ENCODE measurements at regions not wholly inside any gene's neighbourhood (a gene's known extent, or its start where the extent isn't known, plus 50 kb on each side); places are given as distances from the start of the nearest gene placed in this dataset.

DNA sequence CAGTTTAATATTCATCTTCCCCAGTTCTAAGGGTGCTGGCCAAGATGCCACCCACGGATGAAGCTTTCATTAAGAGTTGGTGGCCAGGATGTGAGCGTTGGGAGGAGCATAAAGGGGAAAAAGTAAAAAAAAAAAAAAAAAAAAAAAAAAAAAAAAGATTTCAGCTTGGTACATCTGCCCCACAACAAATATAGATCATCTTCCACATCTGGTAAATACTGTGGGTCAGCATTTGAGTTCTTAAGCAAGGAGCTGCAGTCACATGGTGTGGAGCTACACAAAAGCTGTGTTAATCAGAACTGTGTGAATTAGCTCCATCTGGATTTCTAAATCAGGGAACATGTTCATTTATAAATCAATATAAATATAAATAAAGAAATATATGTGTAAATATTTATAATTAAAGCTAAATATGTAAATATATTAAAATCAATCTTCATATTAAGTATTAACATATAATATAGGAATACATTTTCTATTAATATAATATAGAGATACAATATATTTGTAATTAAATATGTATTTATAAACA lies 262.3 kb downstream of the NUAK1 start:
- H3K27me3 ChIP-seq (replicated peaks; ENCODE audit: insufficient read depth) = no peaks in the 10 kb centered on the region
- H3K27ac ChIP-seq = no peak overlapping the region
- WGBS = 8% methylated on average over 2 of the region's 2 CpGs
- TF ChIP-seq CTCF (IDR thresholded peaks at IDR 0.05) (no peak), POLR2A (IDR thresholded peaks at IDR 0.05) (no peak), POLR2AphosphoS5 (IDR thresholded peaks at IDR 0.05) (no peak)
- H3K36me3 ChIP-seq = no peaks in the 10 kb centered on the region
- no peak overlapping the region for H3K4me3 ChIP-seq
- H3K9me3 ChIP-seq = no peaks in the 10 kb centered on the region
- intact Hi-C loops (cut with DNase I) = no loop called here
- no peaks in the 10 kb centered on the region for H3K4me1 ChIP-seq (replicated peaks)
- DNase-seq (ENCODE audit: low spot score) = no peak

DNA sequence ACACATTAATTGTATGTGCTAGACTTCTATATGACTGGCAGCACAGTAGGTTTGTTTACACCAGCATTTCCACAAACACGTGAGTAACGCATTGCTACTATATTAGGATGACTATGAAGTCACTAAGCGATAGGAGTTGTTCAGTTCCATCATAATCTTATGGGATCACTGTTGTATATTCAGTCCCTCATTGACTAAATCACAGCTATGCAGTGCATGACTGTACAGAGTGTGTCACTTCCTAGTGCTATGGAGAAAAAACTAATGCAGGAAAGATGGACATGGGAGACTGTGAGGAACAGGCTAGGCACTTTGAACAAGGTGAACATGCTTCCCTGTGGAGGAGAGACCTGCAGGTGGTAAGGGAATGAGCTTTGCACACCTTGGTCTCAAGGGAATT lies 259.8 kb downstream of the NUAK1 start:
- no peak for DNase-seq (ENCODE audit: low spot score)
- Histone ChIP-seq H3K27me3 (replicated peaks; ENCODE audit: insufficient read depth) (no peaks in the 10 kb centered on the region), H3K36me3 (no peaks in the 10 kb centered on the region), H3K4me1 (replicated peaks) (no peaks in the 10 kb centered on the region), H3K4me3 (no peak overlapping the region), H3K27ac (no peak overlapping the region), H3K9me3 (no peaks in the 10 kb centered on the region)
- intact Hi-C loops (cut with DNase I) = no loop called here
- 97% methylated on average over 3 of the region's 3 CpGs for WGBS
- TF ChIP-seq CTCF (IDR thresholded peaks at IDR 0.05) (no peak), POLR2A (IDR thresholded peaks at IDR 0.05) (no peak), POLR2AphosphoS5 (IDR thresholded peaks at IDR 0.05) (no peak)

DNA sequence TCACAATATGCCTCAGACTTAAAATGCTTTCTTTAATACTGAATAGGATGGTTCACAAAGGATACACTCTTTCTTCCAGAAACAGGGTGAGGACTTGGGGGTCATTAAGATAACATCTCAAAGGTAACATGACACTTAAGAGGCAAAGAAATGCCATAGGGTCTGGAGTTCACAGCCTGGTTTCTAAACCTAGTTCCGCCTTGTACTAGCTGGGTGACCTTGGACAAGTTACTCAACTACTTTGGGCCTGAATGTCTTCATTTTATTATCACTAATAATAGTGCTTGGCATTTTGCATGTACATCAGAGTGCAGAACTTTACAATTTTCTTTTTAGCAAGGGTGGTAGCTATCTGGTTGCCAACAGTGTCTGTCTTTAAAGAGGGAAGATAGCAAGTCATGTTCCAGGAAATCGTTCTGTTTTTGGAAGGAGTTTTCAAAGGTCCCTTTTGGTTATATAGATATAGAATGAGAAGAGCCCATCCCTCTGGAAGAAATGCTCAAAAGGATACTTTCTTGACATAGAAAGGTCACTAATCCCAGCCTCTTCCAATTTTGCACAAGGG lies 257.8 kb downstream of the NUAK1 start:
- intact Hi-C loops (cut with DNase I) = no loop called here
- no peaks in the 10 kb centered on the region for H3K27me3 ChIP-seq (replicated peaks; ENCODE audit: insufficient read depth)
- no peaks in the 10 kb centered on the region for H3K36me3 ChIP-seq
- no peak overlapping the region for H3K27ac ChIP-seq
- 86% methylated on average over 2 of the region's 2 CpGs for WGBS
- TF ChIP-seq POLR2AphosphoS5 (IDR thresholded peaks at IDR 0.05) (no peak), CTCF (IDR thresholded peaks at IDR 0.05) (no peak), POLR2A (IDR thresholded peaks at IDR 0.05) (no peak)
- no peak overlapping the region for H3K4me3 ChIP-seq
- no peaks in the 10 kb centered on the region for H3K9me3 ChIP-seq
- H3K4me1 ChIP-seq (replicated peaks) = no peaks in the 10 kb centered on the region
- no peak for DNase-seq (ENCODE audit: low spot score)

GRCh38 chr12:105882404-105882803 lies 256.4 kb downstream of the NUAK1 start:
- no peak for TF ChIP-seq POLR2AphosphoS5 (IDR thresholded peaks at IDR 0.05)
- TF ChIP-seq POLR2A (IDR thresholded peaks at IDR 0.05) = no peak
- TF ChIP-seq CTCF (IDR thresholded peaks at IDR 0.05) = no peak
- intact Hi-C loops (cut with DNase I) = no loop called here
- Histone ChIP-seq H3K36me3 (no peaks in the 10 kb centered on the region), H3K4me1 (replicated peaks) (no peaks in the 10 kb centered on the region), H3K27me3 (replicated peaks; ENCODE audit: insufficient read depth) (no peaks in the 10 kb centered on the region), H3K9me3 (no peaks in the 10 kb centered on the region), H3K27ac (no peak overlapping the region), H3K4me3 (no peak overlapping the region)
- DNase-seq (ENCODE audit: low spot score) = no peak
- 65% methylated on average over 1 of the region's 1 CpG for whole genome bisulfite sequencing

GRCh38 chr12:105887131-105887530 lies 251.6 kb downstream of the NUAK1 start:
- Histone ChIP-seq H3K4me1 (replicated peaks) (no peaks in the 10 kb centered on the region), H3K27ac (no peak overlapping the region), H3K27me3 (replicated peaks; ENCODE audit: insufficient read depth) (no peaks in the 10 kb centered on the region), H3K4me3 (no peak overlapping the region), H3K36me3 (no peaks in the 10 kb centered on the region), H3K9me3 (no peaks in the 10 kb centered on the region)
- no peak for TF ChIP-seq POLR2AphosphoS5 (IDR thresholded peaks at IDR 0.05)
- TF ChIP-seq POLR2A (IDR thresholded peaks at IDR 0.05) = no peak
- TF ChIP-seq CTCF (IDR thresholded peaks at IDR 0.05) = no peak
- intact Hi-C loops (cut with DNase I) = no loop called here
- no peak for DNase-seq (ENCODE audit: low spot score)
- WGBS = 96% methylated on average over 3 of the region's 3 CpGs
